Activated naive CD4-positive, alpha-beta T cell treated with anti-CD3 and anti-CD28 coated beads for 36 hours (primary cell): ENCODE measurements at regions not wholly inside any gene's neighbourhood (a gene's known extent, or its start where the extent isn't known, plus 50 kb on each side); places are given as distances from the start of the nearest gene placed in this dataset.
"Not testable (repeated sequence)": the region's sequence is repeated elsewhere in the genome, so short reads cannot be mapped to it uniquely, and the experiment has no call there.

Experiments used
- CTCF ChIA-PET: fragments of 350-600 bp; sonication (Branson Sonifier 250); formaldehyde crosslinking; loops from one replicate; lab custom pipeline; 2021; ENCODE audit warnings: antibody characterized with exemption; lab: Charles Lee
- DNase-seq: peaks from one replicate; pipeline ENCODE4 v3.0.0-alpha.2; 2020
- H3K27ac Mint-ChIP-seq: one replicate; pipeline ENCODE4 v1.8.0; 2021; ENCODE audit warnings: mild to moderate bottlenecking, mixed read lengths
- H3K27me3 Mint-ChIP-seq: one replicate; pipeline ENCODE4 v1.8.0; 2021; ENCODE audit warnings: low read depth, mixed read lengths
- H3K36me3 Mint-ChIP-seq: one replicate; pipeline ENCODE4 v1.8.0; 2021; ENCODE audit warnings: low read depth, mixed read lengths
- H3K4me1 Mint-ChIP-seq: one replicate; pipeline ENCODE4 v1.8.0; 2021; ENCODE audit warnings: low read depth, mixed read lengths
- H3K4me3 Mint-ChIP-seq: one replicate; pipeline ENCODE4 v1.8.0; 2021; ENCODE audit warnings: mild to moderate bottlenecking, moderate library complexity, mixed read lengths
- H3K9me3 Mint-ChIP-seq: one replicate; pipeline ENCODE4 v1.8.0; 2021; ENCODE audit warnings: mixed read lengths
- intact Hi-C: fragments of 100-400 bp; cut with micrococcal nuclease; formaldehyde crosslinking; loops from one replicate; pipeline ENCODE4 v1.15.1; 2023

GRCh38 chr20:39756828-39757227 is 794.7 kb downstream of the DHX35 start:
- CTCF ChIA-PET: no interaction called here
- Mint-ChIP-seq H3K36me3 (no peaks in the 10 kb centered on the region), H3K4me1 (no peaks in the 10 kb centered on the region), H3K9me3 (no peaks in the 10 kb centered on the region), H3K4me3 (no peak overlapping the region), H3K27me3 (peaks cover 3% of the 10 kb centered on the region), H3K27ac (no peak overlapping the region)
- DNase-seq: no peak
- intact Hi-C loops: no loop called here

- Mint-ChIP-seq H3K4me1 (no peaks in the 10 kb centered on the region), H3K36me3 (no peaks in the 10 kb centered on the region), H3K27me3 (peaks cover 2% of the 10 kb centered on the region), H3K27ac (no peak overlapping the region), H3K9me3 (peaks cover 2% of the 10 kb centered on the region), H3K4me3 (no peak overlapping the region)
- intact Hi-C loops: no loop called here
- CTCF ChIA-PET: no interaction called here
- no peak for DNase-seq
Observed at GRCh38 chr20:39756369-39756768, 794.2 kb downstream of the DHX35 start.

GRCh38 chr20:39752262-39752876 is 790.2 kb downstream of the DHX35 start:
- intact Hi-C loops: no loop called here
- Mint-ChIP-seq H3K4me1 (no peaks in the 10 kb centered on the region), H3K9me3 (peaks cover 16% of the 10 kb centered on the region), H3K27ac (no peak overlapping the region), H3K27me3 (no peaks in the 10 kb centered on the region), H3K4me3 (no peak overlapping the region), H3K36me3 (no peaks in the 10 kb centered on the region)
- CTCF ChIA-PET: no interaction called here
- DNase-seq: no peak

- H3K4me3 Mint-ChIP-seq: no peak overlapping the region
- H3K9me3 Mint-ChIP-seq: peaks cover 16% of the 10 kb centered on the region
- DNase-seq: no peak
- no peaks in the 10 kb centered on the region for H3K4me1 Mint-ChIP-seq
- H3K36me3 Mint-ChIP-seq: no peaks in the 10 kb centered on the region
- intact Hi-C loops: no loop called here
- CTCF ChIA-PET: no interaction called here
- H3K27ac Mint-ChIP-seq: no peak overlapping the region
- H3K27me3 Mint-ChIP-seq: no peaks in the 10 kb centered on the region
Observed at GRCh38 chr20:39751557-39752137, 789.5 kb downstream of the DHX35 start.

- intact Hi-C loops: no loop called here
- no peak for DNase-seq
- Mint-ChIP-seq H3K36me3 (no peaks in the 10 kb centered on the region), H3K27me3 (no peaks in the 10 kb centered on the region), H3K4me3 (no peak overlapping the region), H3K4me1 (no peaks in the 10 kb centered on the region), H3K27ac (no peak overlapping the region), H3K9me3 (peaks cover 16% of the 10 kb centered on the region)
- CTCF ChIA-PET: no interaction called here
Observed at GRCh38 chr20:39745380-39745779, 783.2 kb downstream of the DHX35 start.

GRCh38 chr20:39738651-39739050 is 776.5 kb downstream of the DHX35 start:
- Mint-ChIP-seq H3K4me3 (no peak overlapping the region), H3K27me3 (no peaks in the 10 kb centered on the region), H3K36me3 (no peaks in the 10 kb centered on the region), H3K27ac (no peak overlapping the region), H3K9me3 (peaks cover 3% of the 10 kb centered on the region), H3K4me1 (no peaks in the 10 kb centered on the region)
- no peak for DNase-seq
- intact Hi-C loops: no loop called here
- CTCF ChIA-PET: no interaction called here

- Mint-ChIP-seq H3K9me3 (peaks cover 2% of the 10 kb centered on the region), H3K27me3 (no peaks in the 10 kb centered on the region), H3K36me3 (no peaks in the 10 kb centered on the region), H3K27ac (no peak overlapping the region), H3K4me1 (no peaks in the 10 kb centered on the region), H3K4me3 (no peak overlapping the region)
- DNase-seq: no peak
- CTCF ChIA-PET: no interaction called here
- intact Hi-C loops: no loop called here
Observed at GRCh38 chr20:39736434-39737327, 774.5 kb downstream of the DHX35 start.

GRCh38 chr20:39725513-39725912 is 763.4 kb downstream of the DHX35 start:
- DNase-seq, H3K4me1 Mint-ChIP-seq, H3K4me3 Mint-ChIP-seq, intact Hi-C loops, CTCF ChIA-PET, H3K27ac Mint-ChIP-seq, H3K27me3 Mint-ChIP-seq, H3K36me3 Mint-ChIP-seq: not testable (repeated sequence)
- peaks cover 46% of the 10 kb centered on the region for H3K9me3 Mint-ChIP-seq

- no peaks in the 10 kb centered on the region for H3K4me1 Mint-ChIP-seq
- no peak overlapping the region for H3K4me3 Mint-ChIP-seq
- no peak overlapping the region for H3K27ac Mint-ChIP-seq
- peaks cover 3% of the 10 kb centered on the region for H3K9me3 Mint-ChIP-seq
- CTCF ChIA-PET: interaction anchor here (0.5 kb wide), 1 partner anchor 73 kb away, joined by 3 read pairs; no protein-coding TSS in a partner anchor
- H3K27me3 Mint-ChIP-seq: no peaks in the 10 kb centered on the region
- intact Hi-C loops: no loop called here
- no peak for DNase-seq
- H3K36me3 Mint-ChIP-seq: no peaks in the 10 kb centered on the region
Observed at GRCh38 chr20:39719293-39719692, 757.1 kb downstream of the DHX35 start.

GRCh38 chr20:39717936-39718335 is 755.8 kb downstream of the DHX35 start:
- no peak overlapping the region for H3K4me3 Mint-ChIP-seq
- no peak for DNase-seq
- H3K9me3 Mint-ChIP-seq: peaks cover 3% of the 10 kb centered on the region
- H3K27me3 Mint-ChIP-seq: peaks cover 1% of the 10 kb centered on the region
- CTCF ChIA-PET: no interaction called here
- intact Hi-C loops: no loop called here
- H3K36me3 Mint-ChIP-seq: no peaks in the 10 kb centered on the region
- no peak overlapping the region for H3K27ac Mint-ChIP-seq
- no peaks in the 10 kb centered on the region for H3K4me1 Mint-ChIP-seq

- no peak overlapping the region for H3K27ac Mint-ChIP-seq
- CTCF ChIA-PET: no interaction called here
- H3K9me3 Mint-ChIP-seq: peaks cover 3% of the 10 kb centered on the region
- no peaks in the 10 kb centered on the region for H3K4me1 Mint-ChIP-seq
- H3K27me3 Mint-ChIP-seq: peaks cover 1% of the 10 kb centered on the region
- H3K36me3 Mint-ChIP-seq: no peaks in the 10 kb centered on the region
- no peak for DNase-seq
- H3K4me3 Mint-ChIP-seq: no peak overlapping the region
- intact Hi-C loops: no loop called here
Observed at GRCh38 chr20:39716796-39717341, 754.7 kb downstream of the DHX35 start.

GRCh38 chr20:39713076-39713840 is 751.1 kb downstream of the DHX35 start:
- intact Hi-C loops: no loop called here
- Mint-ChIP-seq H3K4me1 (no peaks in the 10 kb centered on the region), H3K27me3 (peaks cover 1% of the 10 kb centered on the region), H3K36me3 (no peaks in the 10 kb centered on the region), H3K4me3 (no peak overlapping the region), H3K9me3 (peaks cover 4% of the 10 kb centered on the region), H3K27ac (no peak overlapping the region)
- CTCF ChIA-PET: no interaction called here
- no peak for DNase-seq
